ENCODE measurements at regions not wholly inside any gene's neighbourhood (a gene's known extent, or its start where the extent isn't known, plus 50 kb on each side); places are given as distances from the start of the nearest gene placed in this dataset.

- Histone ChIP-seq H3K27me3 (replicated peaks; ENCODE audit: control insufficient read depth, insufficient read depth, low read length, poor library complexity, severe bottlenecking) (no peaks in the 10 kb centered on the region), H3K9me3 (ENCODE audit: control insufficient read depth, low read length) (no peaks in the 10 kb centered on the region), H3K36me3 (ENCODE audit: control insufficient read depth, insufficient read depth, low read length) (no peaks in the 10 kb centered on the region), H3K4me1 (ENCODE audit: control insufficient read depth, insufficient read depth, low read length, poor library complexity, severe bottlenecking) (no peaks in the 10 kb centered on the region), H3K27ac (ENCODE audit: insufficient read depth, low read length, poor library complexity, severe bottlenecking) (no peak overlapping the region), H3K4me3 (ENCODE audit: insufficient read depth, low read depth, low read length, poor library complexity, severe bottlenecking) (no peak overlapping the region)
- DNase-seq, result no peak
Observed at GRCh38 chr6:87799651-87800050, 97.6 kb upstream of the AKIRIN2 start.

- Histone ChIP-seq H3K27me3 (replicated peaks; ENCODE audit: control insufficient read depth, insufficient read depth, low read length, poor library complexity, severe bottlenecking) (no peaks in the 10 kb centered on the region), H3K4me3 (ENCODE audit: insufficient read depth, low read depth, low read length, poor library complexity, severe bottlenecking) (no peak overlapping the region), H3K4me1 (ENCODE audit: control insufficient read depth, insufficient read depth, low read length, poor library complexity, severe bottlenecking) (no peaks in the 10 kb centered on the region), H3K36me3 (ENCODE audit: control insufficient read depth, insufficient read depth, low read length) (no peaks in the 10 kb centered on the region), H3K9me3 (ENCODE audit: control insufficient read depth, low read length) (no peaks in the 10 kb centered on the region), H3K27ac (ENCODE audit: insufficient read depth, low read length, poor library complexity, severe bottlenecking) (no peak overlapping the region)
- no peak for DNase-seq
Observed at GRCh38 chr6:87798393-87799278, 96.6 kb upstream of the AKIRIN2 start.

GRCh38 chr6:87794922-87795885 lies 93.2 kb upstream of the AKIRIN2 start:
- Histone ChIP-seq H3K36me3 (ENCODE audit: control insufficient read depth, insufficient read depth, low read length) (no peaks in the 10 kb centered on the region), H3K27ac (ENCODE audit: insufficient read depth, low read length, poor library complexity, severe bottlenecking) (no peak overlapping the region), H3K27me3 (replicated peaks; ENCODE audit: control insufficient read depth, insufficient read depth, low read length, poor library complexity, severe bottlenecking) (no peaks in the 10 kb centered on the region), H3K4me3 (ENCODE audit: insufficient read depth, low read depth, low read length, poor library complexity, severe bottlenecking) (no peak overlapping the region), H3K4me1 (ENCODE audit: control insufficient read depth, insufficient read depth, low read length, poor library complexity, severe bottlenecking) (no peaks in the 10 kb centered on the region), H3K9me3 (ENCODE audit: control insufficient read depth, low read length) (no peaks in the 10 kb centered on the region)
- DNase-seq, result no peak

- Histone ChIP-seq H3K27ac (ENCODE audit: insufficient read depth, low read length, poor library complexity, severe bottlenecking) (no peak overlapping the region), H3K4me1 (ENCODE audit: control insufficient read depth, insufficient read depth, low read length, poor library complexity, severe bottlenecking) (no peaks in the 10 kb centered on the region), H3K27me3 (replicated peaks; ENCODE audit: control insufficient read depth, insufficient read depth, low read length, poor library complexity, severe bottlenecking) (no peaks in the 10 kb centered on the region), H3K36me3 (ENCODE audit: control insufficient read depth, insufficient read depth, low read length) (no peaks in the 10 kb centered on the region), H3K9me3 (ENCODE audit: control insufficient read depth, low read length) (no peaks in the 10 kb centered on the region), H3K4me3 (ENCODE audit: insufficient read depth, low read depth, low read length, poor library complexity, severe bottlenecking) (no peak overlapping the region)
- DNase-seq, result no peak
Observed at GRCh38 chr6:87793315-87793714, 91.3 kb upstream of the AKIRIN2 start.

- H3K27ac ChIP-seq (ENCODE audit: insufficient read depth, low read length, poor library complexity, severe bottlenecking), result no peak overlapping the region
- no peaks in the 10 kb centered on the region for H3K4me1 ChIP-seq (ENCODE audit: control insufficient read depth, insufficient read depth, low read length, poor library complexity, severe bottlenecking)
- no peak overlapping the region for H3K4me3 ChIP-seq (ENCODE audit: insufficient read depth, low read depth, low read length, poor library complexity, severe bottlenecking)
- H3K27me3 ChIP-seq (replicated peaks; ENCODE audit: control insufficient read depth, insufficient read depth, low read length, poor library complexity, severe bottlenecking), result no peaks in the 10 kb centered on the region
- no peaks in the 10 kb centered on the region for H3K9me3 ChIP-seq (ENCODE audit: control insufficient read depth, low read length)
- no peak for DNase-seq
- no peaks in the 10 kb centered on the region for H3K36me3 ChIP-seq (ENCODE audit: control insufficient read depth, insufficient read depth, low read length)
Observed at GRCh38 chr6:87791982-87792381, 89.9 kb upstream of the AKIRIN2 start.

GRCh38 chr6:87791485-87791884 lies 89.5 kb upstream of the AKIRIN2 start:
- H3K27ac ChIP-seq (ENCODE audit: insufficient read depth, low read length, poor library complexity, severe bottlenecking), result no peak overlapping the region

GRCh38 chr6:87791029-87791428 lies 89.0 kb upstream of the AKIRIN2 start:
- DNase-seq, result no peak
- H3K9me3 ChIP-seq (ENCODE audit: control insufficient read depth, low read length), result no peaks in the 10 kb centered on the region
- H3K36me3 ChIP-seq (ENCODE audit: control insufficient read depth, insufficient read depth, low read length), result no peaks in the 10 kb centered on the region
- no peaks in the 10 kb centered on the region for H3K4me1 ChIP-seq (ENCODE audit: control insufficient read depth, insufficient read depth, low read length, poor library complexity, severe bottlenecking)
- H3K27ac ChIP-seq (ENCODE audit: insufficient read depth, low read length, poor library complexity, severe bottlenecking), result no peak overlapping the region
- no peaks in the 10 kb centered on the region for H3K27me3 ChIP-seq (replicated peaks; ENCODE audit: control insufficient read depth, insufficient read depth, low read length, poor library complexity, severe bottlenecking)
- H3K4me3 ChIP-seq (ENCODE audit: insufficient read depth, low read depth, low read length, poor library complexity, severe bottlenecking), result no peak overlapping the region

More at GRCh38 chr6:87791485-87791884, 89.5 kb upstream of the AKIRIN2 start:
- Histone ChIP-seq H3K4me3 (ENCODE audit: insufficient read depth, low read depth, low read length, poor library complexity, severe bottlenecking) (no peak overlapping the region), H3K9me3 (ENCODE audit: control insufficient read depth, low read length) (no peaks in the 10 kb centered on the region), H3K36me3 (ENCODE audit: control insufficient read depth, insufficient read depth, low read length) (no peaks in the 10 kb centered on the region), H3K4me1 (ENCODE audit: control insufficient read depth, insufficient read depth, low read length, poor library complexity, severe bottlenecking) (no peaks in the 10 kb centered on the region), H3K27me3 (replicated peaks; ENCODE audit: control insufficient read depth, insufficient read depth, low read length, poor library complexity, severe bottlenecking) (no peaks in the 10 kb centered on the region)
- no peak for DNase-seq

- Histone ChIP-seq H3K36me3 (ENCODE audit: control insufficient read depth, insufficient read depth, low read length) (no peaks in the 10 kb centered on the region), H3K27ac (ENCODE audit: insufficient read depth, low read length, poor library complexity, severe bottlenecking) (no peak overlapping the region), H3K9me3 (ENCODE audit: control insufficient read depth, low read length) (no peaks in the 10 kb centered on the region), H3K4me3 (ENCODE audit: insufficient read depth, low read depth, low read length, poor library complexity, severe bottlenecking) (no peak overlapping the region), H3K4me1 (ENCODE audit: control insufficient read depth, insufficient read depth, low read length, poor library complexity, severe bottlenecking) (no peaks in the 10 kb centered on the region), H3K27me3 (replicated peaks; ENCODE audit: control insufficient read depth, insufficient read depth, low read length, poor library complexity, severe bottlenecking) (no peaks in the 10 kb centered on the region)
- DNase-seq, result no peak
Observed at GRCh38 chr6:87789900-87790290, 87.9 kb upstream of the AKIRIN2 start.

- no peaks in the 10 kb centered on the region for H3K27me3 ChIP-seq (replicated peaks; ENCODE audit: control insufficient read depth, insufficient read depth, low read length, poor library complexity, severe bottlenecking)
Observed at GRCh38 chr6:87789198-87789899, 87.3 kb upstream of the AKIRIN2 start.

More at GRCh38 chr6:87789198-87789899, 87.3 kb upstream of the AKIRIN2 start:
- Histone ChIP-seq H3K4me1 (ENCODE audit: control insufficient read depth, insufficient read depth, low read length, poor library complexity, severe bottlenecking) (no peaks in the 10 kb centered on the region), H3K36me3 (ENCODE audit: control insufficient read depth, insufficient read depth, low read length) (no peaks in the 10 kb centered on the region), H3K9me3 (ENCODE audit: control insufficient read depth, low read length) (no peaks in the 10 kb centered on the region), H3K4me3 (ENCODE audit: insufficient read depth, low read depth, low read length, poor library complexity, severe bottlenecking) (no peak overlapping the region), H3K27ac (ENCODE audit: insufficient read depth, low read length, poor library complexity, severe bottlenecking) (no peak overlapping the region)
- DNase-seq, result no peak
